HG03045 (cell line): ENCODE measurements at regions not wholly inside any gene's neighbourhood (a gene's known extent, or its start where the extent isn't known, plus 50 kb on each side); places are given as distances from the start of the nearest gene placed in this dataset.
A peak's percentile ranks its signal among the peaks of the same experiment; 100 is the strongest.

Source experiments
- ATAC-seq: cut with Tn5 transposase; IDR thresholded peaks from one replicate; pipeline ENCODE4 v1.9.1; 2021; ENCODE audit warnings: mild to moderate bottlenecking, moderate library complexity; ENCODE audit not compliant: unreplicated experiment

DNA sequence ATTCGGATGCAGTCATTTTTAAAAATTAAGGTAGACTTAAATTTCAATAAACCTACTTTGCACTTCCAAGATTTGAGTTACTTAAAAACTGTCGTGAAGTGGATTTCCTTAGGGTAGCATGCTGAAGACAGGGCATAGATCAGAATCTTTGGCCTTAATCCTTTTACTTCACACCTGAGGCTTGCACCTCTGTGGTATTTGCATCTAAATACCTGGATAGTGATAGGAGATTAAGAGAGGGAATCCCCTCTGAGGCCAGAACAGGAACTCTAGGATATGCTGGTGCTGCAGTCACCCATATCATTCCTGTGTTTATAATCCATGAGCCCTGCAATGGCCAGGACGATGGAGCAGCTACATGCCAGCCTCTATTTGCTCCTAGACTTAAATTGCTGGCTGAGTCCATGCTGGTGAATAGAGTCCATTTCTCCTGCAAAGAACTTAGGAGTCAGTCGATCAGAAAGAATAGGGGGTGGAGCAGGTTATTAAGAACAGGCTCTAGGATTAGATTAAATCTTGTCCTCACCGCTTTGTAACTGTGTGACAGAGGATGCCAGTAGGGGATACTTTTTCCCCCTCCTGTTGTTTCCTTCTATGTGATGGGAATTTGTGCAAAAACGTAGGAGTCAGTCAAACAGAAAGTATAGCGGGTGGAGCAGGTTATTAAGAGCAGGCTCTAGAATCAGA lies 333.6 kb downstream of the DUSP10 start:
- ATAC-seq, result no peak

- no peak for ATAC-seq
These were observed 330.6 kb downstream of the DUSP10 start for GRCh38 chr1:221411283-221411682.

- ATAC-seq, result no peak
These were observed 326.9 kb downstream of the DUSP10 start for GRCh38 chr1:221414772-221415539.

DNA sequence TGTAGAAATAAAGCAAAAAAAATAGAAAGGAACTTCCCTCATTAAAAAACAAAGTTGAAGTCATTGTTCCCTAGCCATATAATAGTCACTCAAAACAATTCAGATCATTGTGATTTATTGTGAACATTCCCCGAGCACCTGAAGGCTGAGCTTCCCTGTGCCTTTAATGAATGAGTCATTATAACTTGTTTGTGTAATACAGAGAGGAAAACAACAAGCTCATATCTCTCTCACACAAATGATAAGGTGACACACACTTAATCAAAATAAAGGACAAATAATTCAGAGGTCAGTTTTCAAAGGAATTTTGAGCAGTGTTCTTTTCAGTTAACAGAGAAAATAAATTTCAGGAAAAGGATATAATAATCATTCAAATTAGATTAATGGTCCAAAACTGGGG lies 326.2 kb downstream of the DUSP10 start:
- no peak for ATAC-seq

DNA sequence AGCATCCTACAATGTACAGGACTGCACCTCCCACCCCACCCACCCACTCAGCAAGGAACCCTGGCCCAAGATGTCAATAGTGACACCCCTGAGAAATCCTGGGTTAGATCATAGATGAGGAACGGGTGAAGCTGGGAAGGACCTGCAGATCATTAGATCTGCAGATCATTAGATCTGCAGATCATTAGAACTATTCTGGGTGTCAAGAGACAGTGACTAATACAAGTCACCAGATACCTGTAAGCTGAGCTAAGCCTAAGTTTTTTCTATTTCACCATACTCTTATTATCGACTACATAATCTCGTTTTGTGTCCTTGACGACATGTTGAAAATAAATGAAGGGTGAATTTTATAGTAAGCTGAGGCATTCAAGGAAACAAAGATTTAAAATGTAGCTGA lies 325.7 kb downstream of the DUSP10 start:
- no peak for ATAC-seq

DNA sequence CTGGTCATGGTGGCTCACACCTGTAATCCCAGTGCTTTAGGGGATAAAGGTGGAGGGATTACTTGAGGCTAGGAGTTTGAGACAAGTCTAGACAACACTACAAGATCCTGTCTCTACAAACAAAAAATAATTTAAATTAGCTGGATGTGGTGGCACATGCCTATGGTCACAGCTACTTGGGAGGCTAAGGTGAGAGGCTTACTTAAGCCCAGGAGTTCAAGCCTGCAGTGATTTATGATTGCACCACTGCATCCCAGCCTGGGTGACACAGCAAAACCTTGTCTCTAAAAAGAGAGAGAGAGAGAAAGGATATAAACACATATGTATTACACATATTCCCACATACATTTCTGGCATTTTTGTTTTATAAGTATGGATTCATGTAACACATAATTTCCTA lies 325.2 kb downstream of the DUSP10 start:
- ATAC-seq, result no peak

DNA sequence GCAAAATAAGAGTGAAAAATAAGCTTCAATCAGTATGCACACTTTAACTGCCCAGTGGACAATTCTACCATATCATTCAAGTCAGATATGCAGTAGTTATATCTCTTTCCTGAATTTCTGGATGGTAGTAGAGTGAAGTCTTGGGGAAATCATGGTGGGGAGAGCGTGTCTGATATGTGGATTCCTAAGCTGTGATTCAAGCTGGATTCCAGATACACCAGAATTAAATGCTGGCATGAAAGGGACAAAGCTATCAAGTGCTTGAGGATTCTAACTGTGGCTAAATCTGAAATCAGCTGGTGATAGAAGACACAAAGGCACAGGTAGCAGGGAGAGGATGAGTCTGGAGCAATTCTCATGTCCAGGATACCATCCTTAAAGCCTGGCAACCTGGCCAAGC lies 323.5 kb downstream of the DUSP10 start:
- ATAC-seq, result no peak

- no peak for ATAC-seq
These were observed 322.3 kb downstream of the DUSP10 start for GRCh38 chr1:221419513-221420095.

GRCh38 chr1:221429264-221429663 lies 312.6 kb downstream of the DUSP10 start:
- no peak for ATAC-seq

GRCh38 chr1:221430152-221430960 lies 311.5 kb downstream of the DUSP10 start:
- no peak for ATAC-seq

DNA sequence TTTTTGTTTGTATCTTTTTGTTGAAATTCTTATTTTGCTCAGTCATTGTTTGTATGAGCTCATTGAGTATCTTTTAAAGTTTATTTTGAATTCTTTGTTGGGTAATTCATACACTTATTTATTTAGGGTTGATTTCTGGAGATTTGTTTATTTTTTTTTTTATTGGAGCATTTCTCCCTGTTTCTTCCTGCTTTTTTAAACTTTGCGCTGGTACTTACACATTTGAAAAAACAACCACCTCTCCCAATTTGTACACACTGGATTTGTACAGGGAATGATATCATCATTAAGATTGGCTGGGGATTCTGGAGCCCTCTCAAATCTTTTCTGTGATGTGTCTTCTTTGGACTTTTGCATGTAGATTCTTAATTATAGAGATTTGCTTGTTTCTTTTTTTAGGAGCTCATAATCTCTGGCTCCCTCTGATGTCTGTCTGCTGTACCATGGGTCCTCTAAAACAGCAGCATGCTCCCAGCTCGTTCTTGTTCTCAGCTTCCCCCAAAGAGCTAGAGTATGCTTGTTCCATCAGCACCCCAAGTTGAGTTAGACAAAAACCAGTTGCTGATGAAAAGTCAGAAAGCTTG lies 310.7 kb downstream of the DUSP10 start:
- no peak for ATAC-seq

- ATAC-seq, result no peak
These were observed 309.9 kb downstream of the DUSP10 start for GRCh38 chr1:221431961-221432360.

DNA sequence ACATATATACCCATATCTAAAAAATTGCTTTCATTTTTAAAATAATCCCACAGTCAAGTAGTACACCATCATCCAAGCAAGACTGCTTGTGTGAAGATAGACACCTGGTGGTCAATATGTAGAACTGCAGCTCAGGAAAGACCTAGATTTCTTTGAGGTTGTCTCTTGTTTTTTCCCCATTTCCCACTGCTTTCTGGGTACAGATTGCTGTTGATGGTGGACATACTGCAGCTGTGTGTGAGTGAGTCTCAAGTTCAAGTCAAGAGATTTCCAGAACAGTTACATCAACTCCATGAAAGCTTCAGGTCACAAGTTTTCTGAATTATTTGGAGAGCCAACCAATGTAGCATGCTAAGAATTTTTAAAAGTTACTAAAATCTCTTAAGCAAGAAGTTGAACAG lies 306.4 kb downstream of the DUSP10 start:
- ATAC-seq, result peak; percentile 55

- no peak for ATAC-seq
These were observed 304.7 kb downstream of the DUSP10 start for GRCh38 chr1:221437171-221437570.

- ATAC-seq, result no peak
These were observed 304.0 kb downstream of the DUSP10 start for GRCh38 chr1:221437926-221438325.

DNA sequence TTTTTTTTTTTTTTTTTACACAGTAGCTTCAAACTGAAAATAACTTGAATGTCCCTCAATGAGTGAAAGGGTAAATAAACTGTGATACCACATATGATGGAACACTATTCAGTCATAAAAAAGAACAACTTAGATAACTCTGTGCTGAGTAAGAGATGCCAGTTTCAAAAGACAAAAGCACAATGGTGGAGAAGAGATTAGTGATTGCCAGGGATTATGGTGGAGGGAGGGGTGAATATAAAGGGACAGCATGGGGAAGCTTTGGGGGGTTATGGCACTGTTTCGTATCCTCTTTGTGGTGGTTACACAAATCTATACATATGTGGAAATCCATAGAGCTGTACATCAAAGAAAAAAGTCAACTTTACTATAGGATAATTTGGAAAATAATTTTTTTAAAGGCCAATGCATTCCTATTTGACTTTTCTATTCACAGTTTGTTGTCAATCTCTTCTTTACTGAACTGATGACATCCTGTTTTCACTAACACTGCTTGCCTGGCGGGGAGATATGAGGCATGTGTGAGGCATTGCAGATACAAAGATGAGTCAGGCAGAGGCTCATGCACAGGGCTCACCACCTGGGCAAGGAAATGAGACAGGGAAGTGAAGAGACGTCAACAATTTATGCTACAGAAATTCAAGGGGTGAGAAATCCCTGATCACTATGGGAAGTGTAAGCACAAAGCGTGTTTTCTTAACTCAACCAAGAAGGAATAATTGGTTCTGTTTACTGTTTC lies 302.7 kb downstream of the DUSP10 start:
- ATAC-seq, result peak; percentile 92

GRCh38 chr1:221439747-221440501 lies 302.0 kb downstream of the DUSP10 start:
- no peak for ATAC-seq

DNA sequence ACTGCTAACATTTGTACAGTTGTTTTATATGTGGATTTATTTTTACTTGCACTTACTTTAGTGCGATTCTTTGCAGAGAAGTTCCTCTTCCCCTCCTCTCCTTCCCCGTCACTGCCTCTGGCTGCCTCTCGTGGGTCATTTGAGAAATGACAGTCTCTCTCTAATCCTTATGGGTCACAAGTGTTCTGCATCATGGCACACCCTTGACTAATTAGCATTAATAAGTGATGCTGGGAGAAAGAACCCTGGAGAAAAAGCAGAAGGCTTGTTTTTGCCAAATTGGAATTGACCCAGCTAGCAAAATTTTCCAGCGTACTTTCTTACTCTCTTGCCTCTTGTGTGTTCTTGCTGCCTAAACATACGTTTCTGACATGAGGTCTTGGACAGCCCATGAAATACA lies 301.2 kb downstream of the DUSP10 start:
- ATAC-seq, result no peak

GRCh38 chr1:221442056-221442455 lies 299.8 kb downstream of the DUSP10 start:
- no peak for ATAC-seq

GRCh38 chr1:221444346-221444745 lies 297.5 kb downstream of the DUSP10 start:
- no peak for ATAC-seq
